Smooth muscle cell (in vitro differentiated cells): ENCODE measurements at regions not wholly inside any gene's neighbourhood (a gene's known extent, or its start where the extent isn't known, plus 50 kb on each side); places are given as distances from the start of the nearest gene placed in this dataset.

ENCODE experiments used
- DNase-seq: peaks from one replicate; lab custom pipeline; 2025; ENCODE audit not compliant: unreplicated experiment; lab: John Stamatoyannopoulos, UW
- H2AFZ ChIP-seq: fragments of 200-600 bp; sonication (generic); 2 replicates; pipeline ENCODE4 v1.6.0; 2016; ENCODE audit warnings: antibody characterized with exemption, low read depth, mild to moderate bottlenecking
- H3F3A ChIP-seq: fragments of 200-600 bp; sonication (generic); 2 replicates; pipeline ENCODE4 v1.6.0; 2017; ENCODE audit warnings: antibody characterized with exemption, low read depth
- H3K27ac ChIP-seq: fragments of 200-600 bp; sonication (generic); 2 replicates; pipeline ENCODE4 v1.5.1; 2016; ENCODE audit warnings: low read depth, mild to moderate bottlenecking
- H3K27me3 ChIP-seq: fragments of 200-600 bp; sonication (generic); 2 replicates; pipeline ENCODE4 v1.6.1; 2016; ENCODE audit warnings: low read depth, mild to moderate bottlenecking
- H3K36me3 ChIP-seq: fragments of 200-600 bp; sonication (generic); 2 replicates; pipeline ENCODE4 v1.5.1; 2016; ENCODE audit warnings: low read depth
- H3K4me1 ChIP-seq: fragments of 200-600 bp; sonication (generic); 2 replicates; pipeline ENCODE4 v1.5.1; 2016; ENCODE audit warnings: low read depth
- H3K4me2 ChIP-seq: fragments of 200-600 bp; sonication (generic); 2 replicates; pipeline ENCODE4 v1.6.0; 2016; ENCODE audit warnings: mild to moderate bottlenecking
- H3K4me3 ChIP-seq: fragments of 200-600 bp; sonication (generic); 2 replicates; pipeline ENCODE4 v1.5.1; 2016; ENCODE audit warnings: mild to moderate bottlenecking
- H3K79me2 ChIP-seq: fragments of 200-600 bp; sonication (generic); 2 replicates; pipeline ENCODE4 v1.6.0; 2016; ENCODE audit warnings: low read depth, mild to moderate bottlenecking
- H3K9ac ChIP-seq: fragments of 200-600 bp; sonication (generic); 2 replicates; pipeline ENCODE4 v1.6.0; 2016; ENCODE audit warnings: low read depth
- H3K9me3 ChIP-seq: fragments of 200-600 bp; sonication (generic); replicated peaks from 2 replicates; pipeline ENCODE4 v1.5.1; 2016; ENCODE audit warnings: low read depth
- H4K20me1 ChIP-seq: fragments of 200-600 bp; sonication (generic); 2 replicates; pipeline ENCODE4 v1.6.0; 2016; ENCODE audit warnings: low read depth
- WGBS: methylation state at CpG from one replicate; pipeline ENCODE4 v1.1.7; 2016; ENCODE audit warnings: low lambda C conversion rate; 5-methylcytosine and 5-hydroxymethylcytosine counted together
- TF ChIP-seq, protein P1 (sequence below): fragments of 200-600 bp; sonication (generic); IDR thresholded peaks from 2 replicates; pipeline ENCODE4 v1.5.1; 2017; ENCODE audit warnings: borderline replicate concordance, mild to moderate bottlenecking, antibody characterized with exemption; ENCODE audit not compliant: insufficient read depth, poor library complexity, severe bottlenecking

DNA sequence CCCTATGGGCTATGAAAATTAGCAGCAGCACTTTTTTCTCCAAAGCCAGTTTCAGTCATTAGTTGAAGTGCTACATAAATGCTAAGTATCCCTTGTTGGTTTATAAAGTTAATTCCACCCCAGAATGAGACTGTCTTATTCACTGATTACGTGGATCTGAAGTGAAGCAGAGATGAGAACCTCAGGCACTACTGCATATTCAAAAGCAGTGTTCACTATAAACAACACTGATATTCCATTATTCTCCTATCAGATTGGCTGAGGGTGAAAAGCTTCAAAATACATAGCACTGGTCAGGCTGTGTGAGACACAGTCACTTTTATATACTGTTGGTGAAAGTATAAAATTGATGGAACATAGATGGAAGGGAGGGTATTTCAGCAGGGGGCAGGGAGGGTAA is 395.7 kb upstream of the RARB start:
- Histone ChIP-seq H3K9me3 (no peaks in the 10 kb centered on the region), H3K27me3 (no peaks in the 10 kb centered on the region), H4K20me1 (no peaks in the 10 kb centered on the region), H3K36me3 (no peaks in the 10 kb centered on the region), H3K4me1 (no peaks in the 10 kb centered on the region), H3K79me2 (no peaks in the 10 kb centered on the region), H2AFZ (no peak overlapping the region), H3K9ac (no peak overlapping the region), H3K4me3 (no peak overlapping the region), H3K4me2 (no peak overlapping the region), H3K27ac (no peak overlapping the region), H3F3A (peaks cover 10% of the 10 kb centered on the region)
- WGBS, result 62% methylated on average over 1 of the region's 1 CpG
- no peak for DNase-seq
- TF ChIP-seq, protein P1, sequence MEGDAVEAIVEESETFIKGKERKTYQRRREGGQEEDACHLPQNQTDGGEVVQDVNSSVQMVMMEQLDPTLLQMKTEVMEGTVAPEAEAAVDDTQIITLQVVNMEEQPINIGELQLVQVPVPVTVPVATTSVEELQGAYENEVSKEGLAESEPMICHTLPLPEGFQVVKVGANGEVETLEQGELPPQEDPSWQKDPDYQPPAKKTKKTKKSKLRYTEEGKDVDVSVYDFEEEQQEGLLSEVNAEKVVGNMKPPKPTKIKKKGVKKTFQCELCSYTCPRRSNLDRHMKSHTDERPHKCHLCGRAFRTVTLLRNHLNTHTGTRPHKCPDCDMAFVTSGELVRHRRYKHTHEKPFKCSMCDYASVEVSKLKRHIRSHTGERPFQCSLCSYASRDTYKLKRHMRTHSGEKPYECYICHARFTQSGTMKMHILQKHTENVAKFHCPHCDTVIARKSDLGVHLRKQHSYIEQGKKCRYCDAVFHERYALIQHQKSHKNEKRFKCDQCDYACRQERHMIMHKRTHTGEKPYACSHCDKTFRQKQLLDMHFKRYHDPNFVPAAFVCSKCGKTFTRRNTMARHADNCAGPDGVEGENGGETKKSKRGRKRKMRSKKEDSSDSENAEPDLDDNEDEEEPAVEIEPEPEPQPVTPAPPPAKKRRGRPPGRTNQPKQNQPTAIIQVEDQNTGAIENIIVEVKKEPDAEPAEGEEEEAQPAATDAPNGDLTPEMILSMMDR, result no peak

DNA sequence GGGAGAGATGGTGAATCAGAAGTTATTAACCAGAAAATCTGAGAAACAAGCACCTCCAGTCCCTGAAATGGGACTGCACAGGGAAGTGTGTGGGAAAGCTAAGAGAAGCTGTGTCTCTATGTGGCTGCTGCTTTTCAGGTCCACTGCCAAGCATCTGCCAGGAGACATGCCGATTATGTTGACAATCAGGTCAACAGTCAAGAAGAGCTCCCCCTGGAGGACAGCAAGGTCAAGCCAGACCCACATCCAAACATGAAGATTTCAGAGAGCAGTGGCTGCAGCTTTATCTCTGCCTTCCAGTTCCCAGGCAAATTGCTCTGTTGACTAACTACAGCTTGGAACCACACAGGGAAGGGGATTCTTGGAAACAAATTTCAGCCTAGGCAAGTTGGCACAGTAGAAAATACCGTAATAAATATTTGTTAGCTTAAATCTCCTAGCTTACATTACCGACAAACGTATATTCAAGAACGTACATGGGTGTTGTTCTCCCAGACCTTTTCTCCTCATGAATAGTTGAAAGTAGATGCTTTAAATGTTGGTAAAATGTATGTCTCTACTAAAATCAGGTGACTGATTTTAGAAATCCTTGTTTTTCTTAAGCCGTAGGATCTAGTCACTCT is 394.5 kb upstream of the RARB start:
- H3K4me3 ChIP-seq, result no peak overlapping the region
- no peaks in the 10 kb centered on the region for H3K4me1 ChIP-seq
- no peaks in the 10 kb centered on the region for H3K36me3 ChIP-seq
- no peak for DNase-seq
- H3K9ac ChIP-seq, result no peak overlapping the region
- H3K27me3 ChIP-seq, result no peaks in the 10 kb centered on the region
- TF ChIP-seq, protein P1, result peak; percentile 55
- 78% methylated on average over 6 of the region's 6 CpGs for WGBS
- peaks cover 14% of the 10 kb centered on the region for H3F3A ChIP-seq
- H3K79me2 ChIP-seq, result no peaks in the 10 kb centered on the region
- no peak overlapping the region for H3K4me2 ChIP-seq
- H3K27ac ChIP-seq, result no peak overlapping the region
- no peak overlapping the region for H2AFZ ChIP-seq
- H4K20me1 ChIP-seq, result no peaks in the 10 kb centered on the region
- H3K9me3 ChIP-seq, result no peaks in the 10 kb centered on the region

DNA sequence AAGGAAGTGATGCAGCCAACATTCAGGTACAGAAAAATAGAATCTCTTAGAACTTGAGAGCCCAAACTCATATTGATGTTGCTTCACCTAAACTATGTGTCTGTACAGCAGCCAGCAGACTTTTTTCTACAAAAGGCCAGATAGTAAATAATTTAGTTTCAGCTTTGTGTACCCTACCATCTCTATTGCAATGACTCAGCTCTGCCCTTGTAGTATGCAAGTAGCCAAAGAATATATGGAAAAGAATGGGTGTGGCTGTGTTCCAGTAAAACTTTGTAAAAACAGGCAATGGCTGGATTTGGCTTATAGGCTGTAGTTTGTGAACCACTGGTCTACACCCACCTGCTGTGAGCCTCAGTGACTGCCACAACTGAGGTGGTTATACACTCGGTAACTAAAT is 392.5 kb upstream of the RARB start:
- TF ChIP-seq, protein P1, result no peak

DNA sequence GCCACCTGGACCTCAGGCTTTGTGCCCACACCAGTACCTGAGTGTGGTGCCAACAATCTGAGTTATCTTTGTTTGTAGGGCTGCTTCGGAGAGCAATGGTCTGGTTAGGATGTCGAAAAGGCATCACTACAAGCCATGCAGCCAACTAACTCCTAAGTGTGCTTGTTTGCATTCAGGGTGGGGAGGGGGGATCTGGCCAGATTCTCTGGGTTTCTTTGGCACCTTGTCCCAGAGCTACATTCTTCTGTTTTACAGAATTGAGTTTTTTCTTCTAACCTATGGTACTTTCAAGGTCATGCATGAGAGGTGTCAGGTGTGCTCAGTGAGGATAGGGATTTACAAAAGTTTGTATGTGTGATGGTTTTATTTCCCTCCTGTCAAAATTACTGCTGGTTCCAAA is 391.4 kb upstream of the RARB start:
- TF ChIP-seq, protein P1, result no peak
- H3K9ac ChIP-seq, result no peak overlapping the region
- 68% methylated on average over 2 of the region's 2 CpGs for WGBS
- H3K27ac ChIP-seq, result no peak overlapping the region
- H3K4me3 ChIP-seq, result no peak overlapping the region
- H3K9me3 ChIP-seq, result no peaks in the 10 kb centered on the region
- H3K4me1 ChIP-seq, result peaks cover 6% of the 10 kb centered on the region
- H2AFZ ChIP-seq, result no peak overlapping the region
- no peaks in the 10 kb centered on the region for H3K27me3 ChIP-seq
- no peaks in the 10 kb centered on the region for H3K36me3 ChIP-seq
- no peak for DNase-seq
- peak overlapping the region; percentile 63 for H3K4me2 ChIP-seq
- H3K79me2 ChIP-seq, result no peaks in the 10 kb centered on the region
- no peaks in the 10 kb centered on the region for H4K20me1 ChIP-seq
- peaks cover 14% of the 10 kb centered on the region for H3F3A ChIP-seq

More for the DNA sequence above, 392.5 kb upstream of the RARB start:
- Histone ChIP-seq H3K79me2 (no peaks in the 10 kb centered on the region), H3K36me3 (no peaks in the 10 kb centered on the region), H3K9me3 (no peaks in the 10 kb centered on the region), H2AFZ (no peak overlapping the region), H3K27me3 (no peaks in the 10 kb centered on the region), H3K4me1 (peaks cover 6% of the 10 kb centered on the region), H3K27ac (no peak overlapping the region), H3K4me3 (no peak overlapping the region), H3F3A (peaks cover 14% of the 10 kb centered on the region), H3K4me2 (no peak overlapping the region), H4K20me1 (no peaks in the 10 kb centered on the region), H3K9ac (no peak overlapping the region)
- 97% methylated on average over 1 of the region's 1 CpG for WGBS
- no peak for DNase-seq
